Aorta (tissue), 5 donors: ENCODE measurements at regions not wholly inside any gene's neighbourhood (a gene's known extent, or its start where the extent isn't known, plus 50 kb on each side); places are given as distances from the start of the nearest gene placed in this dataset.

Source experiments
- ATAC-seq: fragments of 200-7000 bp; cut with Tn5 transposase; one replicate; pipeline ENCODE4 v1.9.1; 2022; ENCODE audit warnings: moderate library complexity; ENCODE audit not compliant: low FRiP score
- DNase-seq, 2 donors: peaks; one replicate each; pipeline ENCODE4 v3.0.0-alpha.2; 2020
- H3K27ac ChIP-seq, 2 donors: one replicate each; pipeline ENCODE4 v1.5.1; 2013; ENCODE audit warnings: low read length in 2 of 2, mild to moderate bottlenecking in 2 of 2, moderate library complexity in 2 of 2, control low read depth in 1 of 2, inconsistent platforms in 1 of 2, low read depth in 1 of 2
- H3K27me3 ChIP-seq, 2 donors: one replicate each; pipeline ENCODE4 v1.6.1; 2013; ENCODE audit warnings: control low read depth in 1 of 2, low read length in 1 of 2, mild to moderate bottlenecking in 1 of 2, moderate library complexity in 1 of 2; ENCODE audit not compliant: insufficient read depth in 2 of 2, control insufficient read depth in 1 of 2
- H3K36me3 ChIP-seq, 2 donors: one replicate each; pipeline ENCODE4 v1.6.1; 2013; ENCODE audit warnings: control low read depth in 1 of 2, low read length in 1 of 2, mild to moderate bottlenecking in 1 of 2; ENCODE audit not compliant: insufficient read depth in 2 of 2, control insufficient read depth in 1 of 2
- H3K4me1 ChIP-seq, 2 donors: one replicate each; pipeline ENCODE4 v1.6.1; 2013; ENCODE audit warnings: low read length in 2 of 2, control low read depth in 1 of 2, mild to moderate bottlenecking in 1 of 2, moderate library complexity in 1 of 2; ENCODE audit not compliant: insufficient read depth in 2 of 2, control insufficient read depth in 1 of 2
- H3K4me3 ChIP-seq, 2 donors: one replicate each; pipeline ENCODE4 v1.5.1; 2013; ENCODE audit warnings: low read length in 2 of 2, control low read depth in 1 of 2, mild to moderate bottlenecking in 1 of 2
- H3K9me3 ChIP-seq: one replicate; pipeline ENCODE4 v1.6.1; 2013; ENCODE audit warnings: mild to moderate bottlenecking, low read length; ENCODE audit not compliant: control insufficient read depth
- WGBS, 2 donors: extraction: QIAGEN DNeasy Blood & Tissue Kit; methylation state at CpG; one replicate each; pipeline ENCODE4 v1.1.7; 2013; 5-methylcytosine and 5-hydroxymethylcytosine counted together
- intact Hi-C, 2 donors: fragments of 100-400 bp; cut with DNase I; formaldehyde crosslinking; loops; one replicate each; pipeline versions ENCODE4 v1.14.2 to v1.15.0; 2022
- donor health status: healthy with polysubstance abuse.
- donor health status: Bipolar disorder and iron deficiency.
- donor health status: DM: no; HTN: no; CAD: no.
- donor health status: DM: no; HTN: no; CAD: no.
- donor health status: DM: yes; HTN: yes; CAD: no.

DNA sequence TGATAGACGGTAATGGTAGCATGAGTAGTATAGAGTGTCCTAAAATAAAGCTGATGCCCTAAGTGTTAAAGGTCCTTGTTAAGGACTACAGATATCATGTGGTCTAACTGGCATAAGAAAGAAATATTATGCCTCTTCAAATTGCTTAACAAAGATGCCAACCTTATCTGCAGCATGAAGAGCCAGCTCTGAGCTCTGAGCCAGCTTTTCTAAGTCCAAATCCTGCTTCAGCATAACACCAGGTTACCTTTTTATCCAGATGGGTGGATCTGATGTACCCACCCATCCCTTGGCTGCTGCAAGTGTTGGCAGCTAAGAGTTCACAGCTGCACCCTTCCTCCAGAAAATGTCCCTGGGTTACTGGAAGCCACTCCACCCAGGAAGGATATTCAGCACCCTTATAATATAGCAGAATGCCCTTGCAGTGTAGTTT, 83.8 kb downstream of the TENT5A start:
- DNase-seq: no peak
- WGBS, 2 donors: 93 to 95% methylated on average over 1 of the region's 1 CpG
- no peaks in the 10 kb centered on the region for H3K27me3 ChIP-seq

DNA sequence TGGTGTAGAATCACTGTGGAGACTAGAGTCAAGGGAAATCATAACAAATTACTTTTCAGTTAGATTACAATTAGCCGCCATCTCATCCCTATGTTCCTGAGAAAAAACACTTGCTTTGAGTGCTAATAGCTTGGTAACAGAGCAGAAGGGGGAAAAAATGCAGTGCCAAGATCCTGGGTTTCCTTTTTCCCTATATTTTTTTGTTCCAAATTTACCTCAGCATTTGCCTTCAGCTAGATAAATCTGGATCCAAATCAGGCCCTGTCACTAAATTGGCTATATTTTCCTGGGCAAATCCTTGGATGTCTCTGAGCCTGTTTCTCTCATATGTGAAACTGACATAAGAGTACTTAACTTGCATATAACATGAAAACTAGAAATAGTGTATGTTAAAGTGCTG, 86.0 kb downstream of the TENT5A start:
- Histone ChIP-seq H3K36me3 (no peaks in the 10 kb centered on the region), H3K4me1 (peaks cover 0 to 2% of the 10 kb centered on the region in 2 donors), H3K27me3 (no peaks in the 10 kb centered on the region), H3K9me3 (no peaks in the 10 kb centered on the region), H3K27ac (no peak overlapping the region), H3K4me3 (no peak overlapping the region)
- intact Hi-C loops: no loop called here
- no peak for DNase-seq
- ATAC-seq: no peak
- 90 to 96% methylated on average over 1 of the region's 1 CpG for WGBS, 2 donors

More for the DNA sequence above, 83.8 kb downstream of the TENT5A start:
- Histone ChIP-seq H3K4me3 (no peak overlapping the region), H3K36me3 (no peaks in the 10 kb centered on the region), H3K4me1 (peaks cover 0 to 2% of the 10 kb centered on the region in 2 donors), H3K9me3 (no peaks in the 10 kb centered on the region), H3K27ac (no peak overlapping the region)
- intact Hi-C loops: no loop called here
- no peak for ATAC-seq

DNA sequence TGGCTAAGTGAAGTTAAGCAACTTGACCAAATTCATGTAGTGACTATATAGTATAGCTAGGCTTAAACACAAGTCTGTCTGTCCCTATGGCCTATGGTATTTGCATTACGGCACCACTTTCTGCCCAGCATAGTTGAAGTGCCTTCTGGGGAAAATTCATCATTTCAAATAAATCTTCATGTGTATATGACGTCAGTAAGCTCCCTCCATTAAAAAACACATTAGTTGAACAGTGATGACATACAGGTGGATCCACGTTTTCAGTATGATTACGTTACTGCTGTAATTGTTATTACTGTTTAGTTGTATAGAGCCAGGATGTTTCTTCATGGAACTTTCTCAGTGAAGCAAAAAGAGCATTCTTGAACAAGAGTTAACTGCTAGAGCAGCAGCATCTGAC, 96.2 kb downstream of the TENT5A start:
- no peaks in the 10 kb centered on the region for H3K36me3 ChIP-seq
- intact Hi-C loops: no loop called here
- H3K27ac ChIP-seq: no peak overlapping the region
- no peak overlapping the region for H3K4me3 ChIP-seq
- H3K9me3 ChIP-seq: no peaks in the 10 kb centered on the region
- H3K4me1 ChIP-seq: no peaks in the 10 kb centered on the region
- DNase-seq: no peak
- H3K27me3 ChIP-seq: no peaks in the 10 kb centered on the region
- WGBS, 2 donors: 88 to 95% methylated on average over 4 of the region's 4 CpGs
- ATAC-seq: no peak

DNA sequence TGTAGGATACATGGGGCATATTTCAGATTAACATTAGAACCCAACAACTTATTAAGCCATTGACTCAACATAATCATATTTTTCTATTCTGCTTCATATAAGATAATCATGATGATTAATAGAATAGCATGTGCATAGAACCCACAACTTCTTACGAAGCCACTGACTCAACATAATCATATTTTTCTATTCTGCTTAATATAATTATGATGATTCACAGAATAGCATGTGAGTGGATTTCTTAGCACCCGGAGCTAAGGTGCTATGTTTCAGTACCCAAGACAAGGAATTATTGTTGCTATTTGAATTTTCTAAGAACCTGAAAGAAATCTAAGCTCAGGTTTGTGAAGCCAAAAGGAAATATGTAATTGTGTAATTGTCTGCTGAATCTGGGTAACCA, 96.8 kb downstream of the TENT5A start:
- WGBS, 2 donors: 92 to 97% methylated on average over 2 of the region's 2 CpGs
- intact Hi-C loops: no loop called here
- H3K36me3 ChIP-seq: no peaks in the 10 kb centered on the region
- no peak for DNase-seq
- no peaks in the 10 kb centered on the region for H3K27me3 ChIP-seq
- ATAC-seq: no peak
- no peak overlapping the region for H3K27ac ChIP-seq
- H3K4me1 ChIP-seq: no peaks in the 10 kb centered on the region
- H3K9me3 ChIP-seq: no peaks in the 10 kb centered on the region
- no peak overlapping the region for H3K4me3 ChIP-seq

DNA sequence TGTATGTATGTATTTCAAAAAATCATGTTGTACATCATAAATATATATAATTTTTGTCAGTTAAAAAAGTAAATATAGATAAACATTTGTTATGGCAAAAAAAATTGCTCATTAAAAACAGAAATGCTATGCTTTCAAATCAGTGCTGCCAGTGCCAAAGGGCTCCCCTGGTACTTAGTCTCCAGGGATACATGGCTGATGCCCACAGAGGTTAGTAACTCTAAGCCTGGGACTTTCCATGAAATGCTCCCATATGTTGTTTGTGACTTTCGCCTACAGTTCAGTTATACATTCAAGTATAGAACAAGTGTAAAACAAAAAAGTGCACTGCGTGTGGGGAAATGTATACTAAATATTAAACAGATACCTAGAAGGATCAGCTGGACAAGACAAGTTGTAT, 104.0 kb downstream of the TENT5A start:
- ATAC-seq (no peak), DNase-seq (no peak)
- no peaks in the 10 kb centered on the region for H3K4me1 ChIP-seq
- WGBS, 2 donors: 98 to 99% methylated on average over 2 of the region's 2 CpGs
- H3K4me3 ChIP-seq: no peak overlapping the region
- H3K27ac ChIP-seq: no peak overlapping the region
- intact Hi-C loops: no loop called here
- no peaks in the 10 kb centered on the region for H3K27me3 ChIP-seq
- no peaks in the 10 kb centered on the region for H3K36me3 ChIP-seq
- peaks cover 1% of the 10 kb centered on the region for H3K9me3 ChIP-seq

DNA sequence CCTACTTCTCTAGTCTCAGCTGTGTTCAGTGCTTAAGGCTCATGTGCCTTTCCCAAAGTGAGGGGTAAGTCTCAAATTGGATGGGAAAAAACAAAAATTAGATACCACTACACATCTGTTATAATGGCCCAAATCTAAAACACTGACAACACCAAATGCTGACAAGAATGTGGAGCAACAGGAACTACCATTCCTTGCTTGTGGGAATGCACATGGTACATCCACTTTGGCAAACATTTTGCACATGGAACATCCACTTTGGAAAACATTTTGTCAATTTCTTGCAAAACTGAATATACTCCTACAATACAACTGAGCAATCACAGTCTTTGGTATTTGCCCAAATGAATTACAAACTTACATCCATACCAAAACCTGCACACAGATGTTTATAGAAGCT, 109.3 kb downstream of the TENT5A start:
- H3K9me3 ChIP-seq: no peaks in the 10 kb centered on the region
- no peaks in the 10 kb centered on the region for H3K36me3 ChIP-seq
- intact Hi-C loops: no loop called here
- ATAC-seq (no peak), DNase-seq (no peak)
- H3K4me3 ChIP-seq: no peak overlapping the region
- H3K4me1 ChIP-seq: no peaks in the 10 kb centered on the region
- H3K27me3 ChIP-seq: no peaks in the 10 kb centered on the region
- no peak overlapping the region for H3K27ac ChIP-seq

DNA sequence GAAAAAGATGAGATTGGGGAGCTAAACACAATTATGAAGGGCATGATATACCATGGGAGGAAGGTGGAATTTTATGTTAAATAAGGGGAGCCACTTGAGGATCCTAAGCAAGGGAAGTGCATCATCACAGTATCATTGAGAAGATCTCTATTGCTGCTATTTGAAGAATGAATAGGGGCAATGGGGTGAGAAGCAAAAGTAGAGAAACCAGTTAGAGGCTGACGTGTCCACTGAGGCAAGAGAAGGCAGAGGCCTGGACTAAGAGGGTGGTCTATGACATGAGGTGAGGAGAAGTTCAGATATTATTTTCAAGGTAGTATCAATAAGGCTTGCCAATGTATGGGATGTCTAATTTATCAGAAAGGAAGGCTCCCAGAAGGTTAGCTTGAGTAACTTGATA, 111.6 kb downstream of the TENT5A start:
- Histone ChIP-seq H3K27me3 (no peaks in the 10 kb centered on the region), H3K4me1 (no peaks in the 10 kb centered on the region), H3K27ac (no peak overlapping the region), H3K36me3 (no peaks in the 10 kb centered on the region), H3K9me3 (no peaks in the 10 kb centered on the region), H3K4me3 (no peak overlapping the region)
- intact Hi-C loops: no loop called here
- DNase-seq (no peak), ATAC-seq (no peak)
- WGBS, 2 donors: 95 to 99% methylated on average over 1 of the region's 1 CpG

DNA sequence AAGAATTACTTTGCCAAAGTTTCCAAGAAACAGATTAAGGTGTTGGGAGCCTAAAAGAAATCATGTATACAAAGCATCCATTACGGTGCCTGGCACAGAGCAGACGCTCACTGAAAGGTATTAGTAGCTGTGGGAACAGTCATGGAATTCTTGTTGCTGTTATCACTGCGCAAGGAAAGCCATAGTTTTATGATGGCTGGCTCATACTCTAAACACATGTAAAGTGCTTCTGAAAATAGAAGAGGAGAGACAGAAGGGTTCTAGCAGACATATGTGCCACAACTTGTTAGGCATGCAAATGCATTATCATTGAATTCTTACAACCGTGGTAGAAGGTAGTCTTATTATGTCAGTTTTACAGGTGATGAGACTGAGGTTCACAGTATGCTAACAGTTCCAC, 112.4 kb downstream of the TENT5A start:
- Histone ChIP-seq H3K36me3 (no peaks in the 10 kb centered on the region), H3K9me3 (no peaks in the 10 kb centered on the region), H3K4me1 (no peaks in the 10 kb centered on the region), H3K27me3 (no peaks in the 10 kb centered on the region), H3K4me3 (no peak overlapping the region), H3K27ac (no peak overlapping the region)
- intact Hi-C loops: no loop called here
- DNase-seq (no peak), ATAC-seq (no peak)
- WGBS, 2 donors: 92 to 93% methylated on average over 4 of the region's 4 CpGs

DNA sequence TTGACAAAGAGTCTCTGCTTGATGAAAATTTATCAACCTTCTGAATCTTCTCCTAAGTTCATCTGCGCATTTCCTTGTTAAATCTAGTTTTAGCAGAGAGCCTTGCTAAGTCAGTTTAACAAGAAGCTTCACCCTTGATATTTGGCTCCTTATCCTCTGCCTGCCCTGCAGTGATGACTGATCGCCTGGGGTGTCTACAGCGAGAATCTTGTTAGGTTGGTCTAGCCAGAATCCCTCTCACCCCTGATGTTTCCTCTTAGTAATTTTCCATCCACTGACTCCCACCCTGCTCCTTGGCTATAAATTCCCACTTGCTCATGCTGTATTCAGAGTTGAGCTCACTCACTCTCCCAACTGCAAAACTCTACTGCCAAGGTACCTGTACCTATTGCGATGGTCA, 114.1 kb downstream of the TENT5A start:
- no peaks in the 10 kb centered on the region for H3K4me1 ChIP-seq
- no peak for ATAC-seq
- H3K27ac ChIP-seq: no peak overlapping the region
- 94 to 96% methylated on average over 4 of the region's 4 CpGs for WGBS, 2 donors
- intact Hi-C loops: no loop called here
- no peaks in the 10 kb centered on the region for H3K27me3 ChIP-seq
- no peak for DNase-seq
- no peaks in the 10 kb centered on the region for H3K9me3 ChIP-seq
- no peaks in the 10 kb centered on the region for H3K36me3 ChIP-seq
- no peak overlapping the region for H3K4me3 ChIP-seq
